Heart left ventricle (tissue), 13 donors: ENCODE measurements at regions not wholly inside any gene's neighbourhood (a gene's known extent, or its start where the extent isn't known, plus 50 kb on each side); places are given as distances from the start of the nearest gene placed in this dataset.

ENCODE experiments used
- CTCF ChIP-seq, 12 donors: fragments of 200-600 bp; sonication (generic) in 4 of 12; IDR thresholded peaks; one replicate each; pipeline versions ENCODE4 v1.5.0 to v1.8.0; 2018 to 2022; ENCODE audit warnings: antibody characterized with exemption in 12 of 12, mild to moderate bottlenecking in 5 of 12
- POLR2A ChIP-seq, 2 donors: fragments of 450-650 bp; IDR thresholded peaks; one replicate each; pipeline ENCODE4 v1.6.1; 2017; ENCODE audit warnings: antibody characterized with exemption in 2 of 2, mild to moderate bottlenecking in 2 of 2, moderate library complexity in 2 of 2
- donor health status: ischemic (EF 13 %, LVEDD 7.1; RV severe dilation, severe dysfunction).
- donor health status: DM: no; HTN: yes; CAD: no.
- donor health status: DM: no; HTN: no; CAD: no.
- donor health status: ischemic (EF 25% LVEDD 6.9; RV normal size, moderate dysfunction).
- donor health status: ischemic (EF 25% LVEDD 5.7; RV mildly dilated, moderate dysfunction).
- donor health status: ischemic (EF 35%, LVEDD 5.7; RV mildly dilated, moderate dysfunction).
- donor health status: nonischemic (EF 11% LVEDD 7.7; RV severe dilation, severe dysfunction).
- donor health status: DM: yes; HTN: yes; CAD: no.
- donor health status: PGD.
- donor health status: ischemic (EF 29% LVEDD 5.4; RV normal size, mild dysfunction).
- donor health status: nonischemic (EF 23%, LVEDD 6.1; RV moderate dilation, normal function).

- no peak for TF ChIP-seq POLR2A (IDR thresholded peaks at IDR 0.05)
- no peak for TF ChIP-seq CTCF (IDR thresholded peaks at IDR 0.05)
Measured at GRCh38 chr13:75055296-75055695, 426.7 kb downstream of the TBC1D4 start.
